COLO668 (cell line): ENCODE measurements at regions not wholly inside any gene's neighbourhood (a gene's known extent, or its start where the extent isn't known, plus 50 kb on each side); places are given as distances from the start of the nearest gene placed in this dataset.
"Not testable (repeated sequence)": the region's sequence is repeated elsewhere in the genome, so short reads cannot be mapped to it uniquely, and the experiment has no call there.

ENCODE experiments used
- DNase-seq: peaks from one replicate; lab custom pipeline; 2025; ENCODE audit not compliant: unreplicated experiment; lab: John Stamatoyannopoulos, UW

DNA sequence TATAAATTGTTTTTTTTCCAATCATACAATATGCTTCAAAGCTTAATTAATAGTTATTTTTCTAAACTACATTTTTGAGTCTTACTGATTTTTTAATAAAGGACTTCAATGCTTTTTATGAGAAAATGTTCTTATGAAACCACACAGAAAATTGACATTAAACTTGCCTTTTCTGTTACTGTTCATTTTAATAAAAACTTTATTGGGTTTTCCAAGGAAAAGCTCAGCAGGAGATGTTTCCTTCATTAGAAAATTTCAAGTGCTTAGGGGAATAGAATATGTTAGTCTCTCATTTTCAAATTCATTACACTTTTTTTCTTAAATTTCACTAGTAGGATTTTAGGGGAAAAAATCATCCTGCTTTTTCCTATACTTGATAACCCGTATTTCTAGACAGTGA, 711.4 kb downstream of the DIPK2A start:
- DNase-seq = no peak

- DNase-seq = no peak
Observed at GRCh38 chr3:144687862-144688261, 716.2 kb downstream of the DIPK2A start.

DNA sequence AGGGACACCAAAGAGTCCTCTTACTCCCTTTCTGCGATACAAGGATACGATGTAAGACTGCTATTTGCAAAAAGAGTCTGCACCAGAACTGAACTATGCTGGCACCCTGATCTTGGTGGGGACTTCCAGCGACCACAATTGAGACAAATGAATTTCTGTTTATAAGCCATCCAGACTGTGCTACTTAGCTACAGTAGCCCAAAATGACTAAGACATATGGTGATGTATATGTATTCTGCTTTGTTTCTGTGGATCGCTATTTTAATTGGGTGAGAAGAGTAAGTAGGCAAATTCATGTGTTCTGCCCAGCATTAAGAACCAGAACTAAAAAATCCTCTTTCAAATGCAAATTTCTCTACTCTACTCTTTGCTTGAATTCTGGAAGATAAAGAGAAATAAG, 720.9 kb downstream of the DIPK2A start:
- DNase-seq = no peak

DNA sequence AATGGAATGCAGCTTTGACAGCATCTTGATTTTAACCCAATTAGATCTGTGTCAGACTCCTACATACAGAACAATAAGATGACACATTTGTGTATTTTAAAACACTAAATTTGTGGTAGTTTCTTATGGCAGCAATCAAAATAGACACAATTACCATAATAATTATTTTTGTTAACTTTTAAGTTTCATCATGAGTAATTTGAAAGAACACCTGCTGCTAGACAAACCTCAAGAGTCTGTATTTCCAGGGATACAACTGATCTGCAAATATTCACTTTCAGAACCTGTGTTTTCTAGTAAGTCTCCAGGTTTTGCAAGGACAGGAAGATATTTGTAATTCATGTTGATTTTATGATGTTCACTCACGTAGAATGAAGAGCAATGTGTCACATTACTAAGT, 736.8 kb downstream of the DIPK2A start:
- no peak for DNase-seq

- no peak for DNase-seq
Observed at GRCh38 chr3:144737281-144737680, 765.7 kb downstream of the DIPK2A start.

DNA sequence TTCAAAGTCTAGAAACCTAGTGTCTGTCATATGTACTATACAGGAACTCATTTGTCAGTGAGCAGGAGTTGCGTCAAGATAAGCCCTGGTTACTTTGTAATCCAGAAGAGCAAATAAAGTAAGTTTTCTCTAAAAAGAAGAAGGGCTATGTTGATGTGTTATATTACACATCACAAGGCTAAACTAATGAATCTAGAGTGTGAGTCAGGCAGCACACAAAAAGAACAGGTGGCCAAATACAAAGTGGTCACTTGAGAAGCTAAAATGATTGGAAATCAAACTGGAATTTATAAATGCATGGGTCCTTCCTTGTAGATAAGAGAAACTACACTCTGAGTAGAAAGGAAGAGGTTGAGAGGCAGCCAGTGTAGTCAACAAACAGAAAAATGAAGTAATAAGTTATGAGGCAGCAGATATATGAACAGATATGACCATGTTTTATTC, 771.6 kb downstream of the DIPK2A start:
- DNase-seq = no peak

GRCh38 chr3:144744473-144744872, 772.9 kb downstream of the DIPK2A start:
- DNase-seq = no peak

DNA sequence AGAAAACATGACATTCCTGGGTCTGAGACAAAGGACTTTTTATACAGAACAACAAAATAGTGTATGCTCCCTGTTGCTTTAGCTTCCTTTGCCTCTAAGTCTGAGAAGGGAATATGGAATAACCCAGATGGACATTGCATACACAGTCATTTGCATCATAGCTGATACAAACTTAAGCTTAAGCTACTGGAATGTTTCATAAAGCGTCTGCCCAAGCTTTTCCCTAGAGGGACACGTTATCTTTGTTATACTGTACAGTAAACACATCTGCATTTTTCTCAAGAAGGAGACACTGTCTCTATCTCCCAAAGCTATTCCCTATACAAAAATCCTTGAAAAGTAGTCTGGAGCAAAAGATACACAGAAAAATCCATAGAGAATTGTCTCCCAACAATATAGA, 775.0 kb downstream of the DIPK2A start:
- DNase-seq = no peak

GRCh38 chr3:144749536-144750253, 778.1 kb downstream of the DIPK2A start:
- not testable (repeated sequence) for DNase-seq

DNA sequence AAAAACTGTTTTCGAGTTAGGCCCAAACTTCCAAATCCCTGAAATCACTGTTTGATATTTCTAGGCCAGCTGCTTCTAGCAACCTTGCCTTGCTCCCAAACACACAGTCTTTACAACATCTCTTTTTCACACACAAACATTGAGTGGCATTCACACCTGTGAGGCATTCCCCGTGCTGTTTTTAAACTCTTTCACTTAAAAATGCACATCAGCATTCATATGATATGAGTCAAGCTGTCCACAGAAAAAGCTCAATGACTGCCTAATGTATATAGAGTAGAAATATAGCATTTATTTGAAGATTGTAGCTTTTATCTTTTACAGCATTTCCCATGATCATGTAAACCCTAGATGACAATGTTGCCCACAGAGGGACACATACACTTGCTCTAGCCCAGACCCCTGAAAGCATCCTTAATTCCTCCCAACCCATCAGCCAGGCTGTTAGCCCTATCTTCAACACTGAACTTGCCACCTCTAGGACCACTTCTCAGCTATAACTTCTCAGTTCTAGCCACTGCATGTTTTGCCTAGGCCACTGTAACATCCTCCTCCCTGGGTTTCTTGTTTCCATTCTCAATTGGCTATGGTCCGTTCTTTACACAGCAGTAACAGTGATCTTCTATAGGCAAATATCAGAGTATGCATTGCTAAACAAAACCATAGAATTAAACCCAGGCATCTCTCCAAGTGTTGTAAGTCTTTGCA, 782.6 kb downstream of the DIPK2A start:
- DNase-seq = no peak

DNA sequence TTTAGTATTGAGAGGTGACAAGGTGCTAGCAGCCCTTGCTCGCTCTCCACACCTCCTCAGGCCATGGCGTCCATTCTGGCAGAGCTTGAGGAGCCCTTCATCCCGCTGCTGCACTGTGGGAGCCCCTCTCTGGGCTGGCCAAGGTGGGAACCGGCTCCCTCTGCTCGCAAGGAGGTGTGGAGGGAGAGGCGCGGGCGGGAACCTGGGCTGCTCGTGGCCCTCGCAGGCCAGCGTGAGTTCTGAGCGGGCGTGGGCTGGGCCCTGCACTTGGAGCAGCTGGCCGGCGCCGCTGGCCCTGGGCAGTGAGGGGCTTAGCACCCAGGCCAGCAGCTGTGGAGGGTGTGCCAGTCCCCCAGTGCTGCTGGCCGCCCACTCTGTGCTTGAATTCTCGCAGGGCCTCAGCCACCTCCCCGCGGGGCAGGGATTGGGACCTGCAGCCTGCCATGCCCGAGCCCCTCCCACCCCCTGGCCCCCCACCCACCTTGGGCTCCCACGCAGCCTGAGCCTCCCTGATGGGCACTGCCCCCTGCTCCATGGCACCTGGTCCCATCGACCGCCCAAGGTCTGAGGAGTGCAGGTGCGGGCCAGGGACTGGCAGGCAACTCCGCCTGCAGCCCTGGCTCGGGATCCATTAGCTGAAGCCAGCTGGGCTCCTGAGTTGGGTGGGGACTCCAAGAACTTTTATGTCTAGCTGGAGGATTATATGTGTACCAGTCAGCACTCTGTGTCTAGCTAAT, 785.2 kb downstream of the DIPK2A start:
- no peak for DNase-seq

GRCh38 chr3:144760831-144761230, 789.2 kb downstream of the DIPK2A start:
- DNase-seq = no peak

DNA sequence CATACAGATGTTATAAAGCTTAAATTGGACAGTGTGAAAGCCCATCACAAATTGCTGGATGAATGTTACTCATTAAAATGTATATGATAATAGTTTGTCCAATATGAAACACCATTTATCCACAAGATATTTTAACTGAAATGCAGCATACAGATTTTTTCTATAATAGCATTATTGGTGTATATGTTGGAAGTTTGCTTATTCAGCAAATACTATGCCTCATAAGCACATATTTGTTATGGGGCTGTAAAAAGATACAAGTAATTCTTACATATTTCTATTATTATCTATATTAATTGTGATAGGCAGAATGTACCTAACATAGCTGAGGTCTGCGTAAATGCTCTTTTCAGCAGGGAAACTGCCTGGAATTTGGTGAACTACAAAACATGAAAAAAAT, 790.5 kb downstream of the DIPK2A start:
- DNase-seq = no peak

GRCh38 chr3:144763878-144764454, 792.3 kb downstream of the DIPK2A start:
- no peak for DNase-seq

DNA sequence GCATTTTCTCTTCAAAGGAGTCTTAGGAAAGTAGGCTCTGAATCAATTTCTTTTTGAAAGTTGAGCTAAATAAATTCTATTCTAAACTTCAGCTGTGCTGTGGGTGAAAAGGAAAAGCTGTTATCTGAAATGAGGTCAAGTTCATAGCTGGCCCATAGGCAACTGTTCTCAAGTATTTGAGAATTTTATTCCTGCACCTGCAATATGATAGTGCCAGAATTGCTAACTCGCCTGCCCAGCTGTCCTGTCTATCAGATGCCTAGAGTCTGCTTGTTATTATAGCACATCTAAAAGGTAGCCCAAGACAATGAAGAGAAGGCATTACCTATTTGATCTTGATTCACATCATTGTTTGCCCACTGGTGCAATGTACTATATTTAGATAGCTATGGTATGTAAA, 798.7 kb downstream of the DIPK2A start:
- DNase-seq = no peak

GRCh38 chr3:144770915-144771351, 799.3 kb downstream of the DIPK2A start:
- DNase-seq = no peak

DNA sequence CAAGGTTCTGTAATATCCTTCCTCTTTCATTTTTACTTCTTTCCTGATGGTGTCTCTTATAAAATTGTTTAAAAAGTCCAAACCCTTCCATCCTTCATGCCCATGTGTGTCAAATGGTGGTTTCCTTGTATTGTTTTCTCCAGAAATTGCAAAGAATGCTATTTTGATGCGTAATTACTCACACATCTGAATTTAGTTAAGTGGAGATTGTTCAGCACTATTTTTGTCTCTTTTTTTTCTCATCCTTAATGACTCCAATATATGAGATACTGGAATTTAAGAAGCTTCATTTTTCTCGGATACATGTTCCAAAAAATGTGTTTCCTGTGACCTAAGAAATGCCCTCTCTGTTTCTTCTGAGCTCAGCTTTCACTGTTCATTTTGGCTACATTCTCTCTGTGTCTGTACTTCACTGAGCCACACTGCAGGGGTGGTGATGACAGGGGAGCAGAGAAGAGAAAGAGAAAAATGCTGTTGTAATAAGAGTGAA, 799.8 kb downstream of the DIPK2A start:
- no peak for DNase-seq

GRCh38 chr3:144772372-144772771, 800.7 kb downstream of the DIPK2A start:
- no peak for DNase-seq

DNA sequence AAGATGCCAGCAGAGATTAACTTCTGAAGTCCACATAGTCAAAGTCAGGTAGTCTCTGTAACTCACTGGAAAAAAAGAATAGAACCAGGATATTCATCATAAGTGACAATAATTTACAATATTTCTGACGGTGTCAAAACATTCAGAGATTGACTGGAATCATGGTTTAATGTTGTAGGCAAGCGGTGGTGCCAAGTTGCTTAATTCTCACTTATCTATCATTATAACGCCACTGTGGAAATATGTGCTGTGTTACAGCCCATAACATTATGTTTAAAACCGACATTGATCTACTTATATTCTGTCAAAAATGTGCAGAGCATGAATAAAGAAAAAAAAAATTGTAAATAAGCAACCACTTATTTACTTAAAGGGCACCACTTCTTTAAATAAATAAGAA, 801.7 kb downstream of the DIPK2A start:
- DNase-seq = no peak

DNA sequence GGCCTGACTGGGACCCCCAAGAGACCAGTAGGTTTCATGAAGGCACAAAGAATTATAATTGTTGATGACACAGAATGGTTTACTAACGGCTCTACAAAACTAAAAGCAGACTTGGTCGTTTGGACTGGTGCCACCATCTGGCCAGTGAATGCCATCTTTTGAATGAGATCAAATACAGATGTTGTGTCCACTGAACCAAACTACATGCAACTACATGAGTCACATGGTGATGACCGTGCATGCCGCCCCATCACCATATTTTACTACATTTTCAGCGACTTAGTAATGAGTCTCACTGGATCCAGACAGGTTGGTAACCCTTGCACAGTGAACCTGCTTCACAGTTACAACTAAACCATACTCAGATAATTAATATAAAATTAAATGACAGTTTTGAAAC, 803.3 kb downstream of the DIPK2A start:
- no peak for DNase-seq

DNA sequence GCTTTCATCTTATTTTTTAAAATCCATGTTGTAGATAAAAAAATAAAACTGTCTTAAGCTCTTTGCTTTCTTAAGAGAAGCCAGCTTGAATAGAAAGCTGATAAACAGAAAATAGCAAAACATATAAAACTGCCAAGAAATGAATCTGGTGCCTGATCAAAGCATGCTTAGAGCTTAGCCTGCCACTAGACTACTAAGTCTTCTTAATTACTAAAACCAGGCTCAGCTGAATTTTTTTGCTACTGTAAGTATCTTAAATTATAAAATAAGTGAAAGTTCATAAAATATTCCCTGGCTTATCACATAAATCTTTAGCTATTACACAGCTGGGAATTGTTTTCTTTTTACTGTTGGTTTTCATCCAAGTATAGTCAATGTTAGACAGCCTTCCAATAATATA, 803.9 kb downstream of the DIPK2A start:
- DNase-seq = no peak
